PC-3 (cell line): ENCODE measurements at regions not wholly inside any gene's neighbourhood (a gene's known extent, or its start where the extent isn't known, plus 50 kb on each side); places are given as distances from the start of the nearest gene placed in this dataset.

Experiments used
- ATAC-seq: fragments of 200-7000 bp; cut with Tn5 transposase; 2 replicates; pipeline ENCODE4 v1.9.1; 2020; ENCODE audit warnings: mild to moderate bottlenecking, moderate library complexity
- BruUV-seq: library from RNA; stranded (reverse); fragments of 400-500 nt; replicated peaks from 2 replicates; lab custom pipeline; 2021; lab: Mats Ljungman, UMichigan
- CTCF ChIA-PET: fragments of 300-600 bp; sonication (Branson Sonifier 250); formaldehyde crosslinking; loops from one replicate; lab custom pipeline; 2022; ENCODE audit warnings: antibody characterized with exemption; lab: Charles Lee
- POLR2A ChIA-PET: fragments of 300-600 bp; sonication (Branson Sonifier 250); formaldehyde crosslinking; loops from one replicate; lab custom pipeline; 2022; ENCODE audit warnings: antibody characterized with exemption; ENCODE audit not compliant: unreplicated experiment; lab: Charles Lee
- DNase-seq: peaks from one replicate; pipeline ENCODE4 v3.0.0-alpha.2; 2015
- H2AFZ ChIP-seq: fragments of 300-600 bp; sonication (generic); 2 replicates; pipeline ENCODE4 v1.6.0; 2016; ENCODE audit warnings: antibody characterized with exemption, low read length
- H3F3A ChIP-seq: fragments of 300-600 bp; sonication (generic); one replicate; pipeline ENCODE4 v1.6.0; 2017; ENCODE audit warnings: antibody characterized with exemption, low read length, control low read depth, mild to moderate bottlenecking; ENCODE audit not compliant: unreplicated experiment
- H3K27ac ChIP-seq: fragments of 300-600 bp; sonication (generic); 2 replicates; pipeline ENCODE4 v1.5.1; 2016; ENCODE audit warnings: mild to moderate bottlenecking, low read length
- H3K27me3 ChIP-seq: fragments of 300-600 bp; sonication (generic); 2 replicates; pipeline ENCODE4 v1.6.1; 2016; ENCODE audit warnings: low read length, mixed read lengths
- H3K36me3 ChIP-seq: fragments of 300-600 bp; sonication (generic); 2 replicates; pipeline ENCODE4 v1.6.1; 2016; ENCODE audit warnings: low read depth, mixed run types, low read length, mixed read lengths
- H3K4me1 ChIP-seq: fragments of 300-600 bp; sonication (generic); 2 replicates; pipeline ENCODE4 v1.5.1; 2016; ENCODE audit warnings: low read length; ENCODE audit not compliant: insufficient read depth
- H3K4me2 ChIP-seq: fragments of 300-600 bp; sonication (generic); 2 replicates; pipeline ENCODE4 v1.6.0; 2016; ENCODE audit warnings: low read length
- H3K4me3 ChIP-seq: fragments of 300-600 bp; sonication (generic); 2 replicates; pipeline ENCODE4 v1.5.1; 2016; ENCODE audit warnings: mild to moderate bottlenecking, low read length, mixed read lengths
- H3K79me2 ChIP-seq: fragments of 300-600 bp; sonication (generic); 2 replicates; pipeline ENCODE4 v1.6.1; 2017; ENCODE audit warnings: low read length, mixed read lengths
- H3K9ac ChIP-seq: fragments of 300-600 bp; sonication (generic); 2 replicates; pipeline ENCODE4 v1.6.0; 2016; ENCODE audit warnings: mild to moderate bottlenecking, low read length
- H3K9me2 ChIP-seq: fragments of 300-600 bp; sonication (generic); replicated peaks from 2 replicates; pipeline ENCODE4 v1.6.1; 2016; ENCODE audit warnings: mixed run types, low read length, mixed read lengths
- H3K9me3 ChIP-seq: fragments of 300-600 bp; sonication (generic); 2 replicates; pipeline ENCODE4 v1.6.1; 2016; ENCODE audit warnings: low read length, mixed read lengths
- H4K20me1 ChIP-seq: fragments of 300-600 bp; sonication (generic); 2 replicates; pipeline ENCODE4 v1.6.1; 2016; ENCODE audit warnings: low read length, mixed read lengths
- EZH2 ChIP-seq: fragments of 300-600 bp; sonication (generic); IDR thresholded peaks from one replicate; pipeline ENCODE4 v1.6.1; 2017; ENCODE audit warnings: antibody characterized with exemption, mild to moderate bottlenecking, low read length; ENCODE audit not compliant: unreplicated experiment
- EZH2phosphoT487 ChIP-seq: fragments of 300-600 bp; sonication (generic); IDR thresholded peaks from 2 replicates; pipeline ENCODE4 v1.6.1; 2018; ENCODE audit warnings: mild to moderate bottlenecking, antibody characterized with exemption, low read length, borderline replicate concordance
- intact Hi-C: fragments of 100-400 bp; cut with micrococcal nuclease; formaldehyde crosslinking; loops from 2 replicates; pipeline ENCODE4 v1.9.0; 2023
- TF ChIP-seq, protein P1 (sequence below): fragments of 300-600 bp; sonication (generic); conservative IDR thresholded peaks from 2 replicates; pipeline ENCODE4 v1.5.1; 2017; ENCODE audit warnings: antibody characterized with exemption, low read depth, mild to moderate bottlenecking, low read length

DNA sequence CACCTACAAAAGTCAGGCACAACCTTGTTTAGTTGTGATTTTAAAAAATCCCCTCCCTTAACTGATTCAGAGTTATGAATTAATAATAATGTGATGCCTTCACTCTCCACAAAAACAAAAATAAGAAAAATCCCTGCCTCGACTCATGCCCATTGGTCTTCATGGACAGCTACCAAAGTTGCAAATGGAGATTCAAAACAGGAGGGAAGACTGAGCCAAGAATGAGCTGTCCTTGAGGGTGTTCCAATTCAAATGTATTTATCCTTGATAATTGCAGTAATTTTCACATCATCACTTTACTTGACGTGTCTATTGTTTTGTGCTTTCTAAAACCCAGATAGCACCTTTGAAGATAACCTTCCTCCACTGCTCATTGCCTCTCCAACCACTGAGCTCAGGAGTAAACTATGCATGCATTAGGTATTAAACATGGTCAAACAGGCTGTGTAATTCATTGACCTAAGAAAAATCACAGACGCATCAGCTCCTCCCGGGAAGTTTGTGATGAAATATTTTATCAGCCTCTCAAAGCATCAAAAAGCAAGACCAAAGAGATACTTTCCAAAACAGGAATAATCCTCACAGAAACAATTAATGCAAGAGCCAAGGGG lies 712.7 kb upstream of the IGFBP3 start:
- H3F3A ChIP-seq = no peaks in the 10 kb centered on the region
- H4K20me1 ChIP-seq = no peaks in the 10 kb centered on the region
- intact Hi-C loops = no loop called here
- no peaks in the 10 kb centered on the region for H3K9me2 ChIP-seq
- H3K4me3 ChIP-seq = no peak overlapping the region
- no peak overlapping the region for H3K4me2 ChIP-seq
- TF ChIP-seq, protein P1, sequence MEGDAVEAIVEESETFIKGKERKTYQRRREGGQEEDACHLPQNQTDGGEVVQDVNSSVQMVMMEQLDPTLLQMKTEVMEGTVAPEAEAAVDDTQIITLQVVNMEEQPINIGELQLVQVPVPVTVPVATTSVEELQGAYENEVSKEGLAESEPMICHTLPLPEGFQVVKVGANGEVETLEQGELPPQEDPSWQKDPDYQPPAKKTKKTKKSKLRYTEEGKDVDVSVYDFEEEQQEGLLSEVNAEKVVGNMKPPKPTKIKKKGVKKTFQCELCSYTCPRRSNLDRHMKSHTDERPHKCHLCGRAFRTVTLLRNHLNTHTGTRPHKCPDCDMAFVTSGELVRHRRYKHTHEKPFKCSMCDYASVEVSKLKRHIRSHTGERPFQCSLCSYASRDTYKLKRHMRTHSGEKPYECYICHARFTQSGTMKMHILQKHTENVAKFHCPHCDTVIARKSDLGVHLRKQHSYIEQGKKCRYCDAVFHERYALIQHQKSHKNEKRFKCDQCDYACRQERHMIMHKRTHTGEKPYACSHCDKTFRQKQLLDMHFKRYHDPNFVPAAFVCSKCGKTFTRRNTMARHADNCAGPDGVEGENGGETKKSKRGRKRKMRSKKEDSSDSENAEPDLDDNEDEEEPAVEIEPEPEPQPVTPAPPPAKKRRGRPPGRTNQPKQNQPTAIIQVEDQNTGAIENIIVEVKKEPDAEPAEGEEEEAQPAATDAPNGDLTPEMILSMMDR = no peak
- TF ChIP-seq EZH2 (no peak), EZH2phosphoT487 (no peak)
- H2AFZ ChIP-seq = no peak overlapping the region
- CTCF ChIA-PET = no interaction called here
- H3K36me3 ChIP-seq = no peaks in the 10 kb centered on the region
- DNase-seq = no peak
- no peak overlapping the region for H3K9ac ChIP-seq
- H3K79me2 ChIP-seq = no peaks in the 10 kb centered on the region
- POLR2A ChIA-PET = no interaction called here
- no peaks in the 10 kb centered on the region for H3K27me3 ChIP-seq
- BruUV-seq = no TSS peak
- no peak overlapping the region for H3K27ac ChIP-seq
- H3K9me3 ChIP-seq = no peaks in the 10 kb centered on the region
- no peak for ATAC-seq
- H3K4me1 ChIP-seq = no peaks in the 10 kb centered on the region

DNA sequence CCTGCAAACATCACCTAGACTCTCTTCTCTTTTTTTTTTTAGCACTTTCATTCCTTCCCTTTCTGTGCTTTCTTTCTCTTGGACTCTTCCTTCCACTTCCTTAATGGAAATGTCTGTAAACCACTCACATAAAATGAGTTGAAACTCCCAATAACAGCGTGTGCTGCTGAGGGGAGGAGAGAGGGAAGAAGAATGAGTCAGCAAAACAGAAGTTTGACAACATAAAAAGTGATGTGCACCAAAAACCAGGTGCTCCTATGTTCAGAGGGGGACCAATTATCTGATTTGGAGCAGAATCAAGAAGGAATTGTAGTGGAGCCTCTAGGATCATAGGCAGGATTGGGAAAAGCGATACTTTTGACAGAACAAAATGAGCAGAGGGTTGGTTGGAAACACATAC lies 712.1 kb upstream of the IGFBP3 start:
- H3K9ac ChIP-seq = no peak overlapping the region
- H3K27me3 ChIP-seq = no peaks in the 10 kb centered on the region
- no peaks in the 10 kb centered on the region for H3K9me3 ChIP-seq
- no peaks in the 10 kb centered on the region for H3K79me2 ChIP-seq
- no peaks in the 10 kb centered on the region for H3K9me2 ChIP-seq
- no peak for ATAC-seq
- intact Hi-C loops = no loop called here
- no peaks in the 10 kb centered on the region for H4K20me1 ChIP-seq
- no peak overlapping the region for H3K27ac ChIP-seq
- no peak overlapping the region for H3K4me2 ChIP-seq
- BruUV-seq = no TSS peak
- no peak for DNase-seq
- H3K4me1 ChIP-seq = no peaks in the 10 kb centered on the region
- H3K36me3 ChIP-seq = no peaks in the 10 kb centered on the region
- ChIA-PET CTCF (no interaction called here), POLR2A (no interaction called here)
- H3F3A ChIP-seq = no peaks in the 10 kb centered on the region
- H3K4me3 ChIP-seq = no peak overlapping the region
- no peak overlapping the region for H2AFZ ChIP-seq
- TF ChIP-seq EZH2phosphoT487 (no peak), EZH2 (no peak)
- TF ChIP-seq, protein P1 = no peak

- ChIA-PET CTCF (no interaction called here), POLR2A (no interaction called here)
- TF ChIP-seq, protein P1 = no peak
- no peak for TF ChIP-seq EZH2
- TF ChIP-seq EZH2phosphoT487 = no peak
- H3K4me1 ChIP-seq = no peaks in the 10 kb centered on the region
- H3K4me3 ChIP-seq = no peak overlapping the region
- H3K36me3 ChIP-seq = no peaks in the 10 kb centered on the region
- H3K9me3 ChIP-seq = no peaks in the 10 kb centered on the region
- no peak overlapping the region for H3K27ac ChIP-seq
- DNase-seq = no peak
- H3K9me2 ChIP-seq = no peaks in the 10 kb centered on the region
- no peaks in the 10 kb centered on the region for H3F3A ChIP-seq
- H2AFZ ChIP-seq = no peak overlapping the region
- no peak for ATAC-seq
- no TSS peak for BruUV-seq
- no peaks in the 10 kb centered on the region for H3K27me3 ChIP-seq
- no peak overlapping the region for H3K9ac ChIP-seq
- H4K20me1 ChIP-seq = no peaks in the 10 kb centered on the region
- no peak overlapping the region for H3K4me2 ChIP-seq
- intact Hi-C loops = no loop called here
- no peaks in the 10 kb centered on the region for H3K79me2 ChIP-seq
Observed at GRCh38 chr7:46630031-46630430, 709.0 kb upstream of the IGFBP3 start.
